HCT116 (cell line): ENCODE measurements at regions not wholly inside any gene's neighbourhood (a gene's known extent, or its start where the extent isn't known, plus 50 kb on each side); places are given as distances from the start of the nearest gene placed in this dataset.

Source experiments
- ATAC-seq: fragments of 200-7000 bp; cut with Tn5 transposase; 2 replicates; pipeline ENCODE4 v1.9.1; 2020; ENCODE audit warnings: mild to moderate bottlenecking, moderate library complexity
- BruUV-seq: library from RNA; stranded (reverse); fragments of 400-500 nt; replicated peaks from 2 replicates; lab custom pipeline; 2021; lab: Mats Ljungman, UMichigan
- CTCF ChIA-PET: fragments of 300-600 bp; sonication (Branson Sonifier 250); formaldehyde crosslinking; loops from one replicate; lab custom pipeline; 2021; ENCODE audit warnings: antibody characterized with exemption; lab: Charles Lee
- POLR2A ChIA-PET: fragments of 300-600, 350-600 bp; sonication (Branson Sonifier 250); formaldehyde crosslinking; loops from one replicate; lab custom pipeline; 2021; ENCODE audit warnings: antibody characterized with exemption; lab: Charles Lee
- RAD21 ChIA-PET, 2 experiments: fragments of 300-600 bp; sonication (Branson Sonifier 250); formaldehyde crosslinking; loops; one replicate each; lab custom pipeline; 2023; ENCODE audit warnings: low total read pairs in 2 of 2; ENCODE audit not compliant: uncharacterized antibody in 2 of 2, unreplicated experiment in 2 of 2, low non-redundant PET in 1 of 2; lab: Charles Lee
- DNase-seq: peaks from one replicate; pipeline ENCODE4 v3.0.0-alpha.2; 2010; ENCODE audit warnings: low read depth, low spot score
- H2AFZ ChIP-seq: fragments of 200-600 bp; shearing (Covaris generic), sonication (generic); 2 replicates; pipeline ENCODE4 v1.6.1; 2017; ENCODE audit warnings: low read depth, mixed run types, mixed read lengths, antibody characterized with exemption, low read length; ENCODE audit not compliant: poor library complexity, severe bottlenecking
- H3K27ac ChIP-seq: 2 replicates; pipeline ENCODE4 v1.5.1; 2012; ENCODE audit warnings: low read depth, low read length
- H3K27me3 ChIP-seq: fragments of 200-600 bp; sonication (generic); 2 replicates; pipeline ENCODE4 v1.6.1; 2016; ENCODE audit warnings: mixed run types, low read length, mixed read lengths; ENCODE audit not compliant: insufficient read depth
- H3K36me3 ChIP-seq, 2 experiments: fragments of 200-500 bp in 1 of 2; fragments of 200-600 bp in 1 of 2; sonication (Bioruptor generic) in 1 of 2; sonication (generic) in 1 of 2; 2 replicates each; pipeline versions ENCODE4 v1.5.1 to v1.6.1; 2014 to 2016; ENCODE audit warnings: low read length in 2 of 2, inconsistent platforms in 1 of 2, mixed read lengths in 1 of 2, mixed run types in 1 of 2; ENCODE audit not compliant: insufficient read depth in 2 of 2, control insufficient read depth in 1 of 2
- H3K4me1 ChIP-seq, 2 experiments: fragments of 200-600 bp in 1 of 2; sonication (generic) in 1 of 2; 2 replicates each; pipeline versions ENCODE4 v1.5.1 to v1.6.1; 2012 to 2017; ENCODE audit warnings: low read length in 2 of 2, inconsistent platforms in 1 of 2, mild to moderate bottlenecking in 1 of 2, mixed read lengths in 1 of 2, mixed run types in 1 of 2, moderate library complexity in 1 of 2; ENCODE audit not compliant: insufficient read depth in 2 of 2, control insufficient read depth in 1 of 2
- H3K4me2 ChIP-seq: fragments of 200-600 bp; sonication (generic); 2 replicates; pipeline ENCODE4 v1.6.1; 2017; ENCODE audit warnings: mixed run types, low read length, mixed read lengths
- H3K4me3 ChIP-seq, 2 experiments: fragments of 200-600 bp in 1 of 2; sonication (generic) in 1 of 2; replicated peaks in 1 of 2; 2 replicates each; pipeline ENCODE4 v1.5.1; 2011 to 2016; ENCODE audit warnings: low read length in 2 of 2, control low read depth in 1 of 2, low read depth in 1 of 2, mild to moderate bottlenecking in 1 of 2, mixed read lengths in 1 of 2, mixed run types in 1 of 2
- H3K79me2 ChIP-seq: fragments of 200-600 bp; sonication (generic); 2 replicates; pipeline ENCODE4 v1.6.1; 2017; ENCODE audit warnings: mild to moderate bottlenecking, mixed run types, low read length, moderate library complexity, mixed read lengths; ENCODE audit not compliant: insufficient read depth
- H3K9ac ChIP-seq: fragments of 200-600 bp; sonication (generic); 2 replicates; pipeline ENCODE4 v1.6.1; 2016; ENCODE audit warnings: low read length, mixed read lengths
- H3K9me2 ChIP-seq: fragments of 200-600 bp; sonication (generic), shearing (Covaris generic); 2 replicates; pipeline ENCODE4 v1.6.1; 2017; ENCODE audit warnings: mixed run types, mild to moderate bottlenecking, moderate library complexity; ENCODE audit not compliant: insufficient read depth
- H3K9me3 ChIP-seq, 2 experiments: fragments of 200-500 bp in 1 of 2; fragments of 200-600 bp in 1 of 2; sonication (Bioruptor generic) in 1 of 2; sonication (generic) in 1 of 2; 2 replicates each; pipeline ENCODE4 v1.6.1; 2014 to 2017; ENCODE audit warnings: low read length in 2 of 2, mixed read lengths in 2 of 2, inconsistent platforms in 1 of 2, low read depth in 1 of 2, mild to moderate bottlenecking in 1 of 2, mixed run types in 1 of 2, moderate library complexity in 1 of 2; ENCODE audit not compliant: control insufficient read depth in 1 of 2, insufficient read depth in 1 of 2
- H4K20me1 ChIP-seq: fragments of 200-600 bp; sonication (generic), shearing (Covaris generic); 2 replicates; pipeline ENCODE4 v1.6.1; 2017; ENCODE audit warnings: mixed run types, mild to moderate bottlenecking, moderate library complexity; ENCODE audit not compliant: insufficient read depth
- CEBPB ChIP-seq: IDR thresholded peaks from 2 replicates; pipeline ENCODE4 v1.6.1; 2012; ENCODE audit warnings: low read depth
- EGR1 ChIP-seq: IDR thresholded peaks from 2 replicates; pipeline ENCODE4 v1.6.1; 2012; ENCODE audit warnings: low read depth
- ELF1 ChIP-seq: IDR thresholded peaks from 2 replicates; pipeline ENCODE4 v1.6.1; 2012; ENCODE audit warnings: low read depth, borderline replicate concordance
- EZH2 ChIP-seq: fragments of 200-600 bp; sonication (generic); IDR thresholded peaks from 2 replicates; pipeline ENCODE4 v1.6.1; 2017; ENCODE audit warnings: antibody characterized with exemption, mixed run types
- JUND ChIP-seq: IDR thresholded peaks from 2 replicates; pipeline ENCODE4 v1.6.1; 2012
- MAX ChIP-seq: IDR thresholded peaks from 2 replicates; pipeline ENCODE4 v1.6.1; 2012
- POLR2A ChIP-seq: IDR thresholded peaks from 2 replicates; pipeline ENCODE4 v1.7.0; 2011; ENCODE audit warnings: borderline replicate concordance; ENCODE audit not compliant: insufficient read depth, insufficient read length; ENCODE audit errors: extremely low read depth
- POLR2AphosphoS5 ChIP-seq: IDR thresholded peaks from 2 replicates; pipeline ENCODE4 v1.6.1; 2011; ENCODE audit warnings: mild to moderate bottlenecking, low read depth, low read length, moderate library complexity
- RAD21 ChIP-seq: IDR thresholded peaks from 2 replicates; pipeline ENCODE4 v1.6.1; 2012; ENCODE audit warnings: low read depth, mild to moderate bottlenecking
- SP1 ChIP-seq: IDR thresholded peaks from 2 replicates; pipeline ENCODE4 v1.6.1; 2012; ENCODE audit warnings: low read depth
- SRF ChIP-seq: IDR thresholded peaks from 2 replicates; pipeline ENCODE4 v1.6.1; 2012; ENCODE audit warnings: low read depth
- ZBTB33 ChIP-seq: IDR thresholded peaks from 2 replicates; pipeline ENCODE4 v1.6.1; 2011; ENCODE audit warnings: mild to moderate bottlenecking, low read length, moderate library complexity; ENCODE audit not compliant: insufficient replicate concordance; ENCODE audit errors: extremely low read depth
- ZNF274 ChIP-seq: fragments of 200-500 bp; sonication (Bioruptor generic); IDR thresholded peaks from 2 replicates; pipeline ENCODE4 v1.6.1; 2014; ENCODE audit warnings: mild to moderate bottlenecking, low read depth, low read length, inconsistent platforms
- intact Hi-C: fragments of 100-400 bp; cut with micrococcal nuclease; formaldehyde crosslinking; loops from 2 replicates; pipeline ENCODE4 v1.10.0; 2022

GRCh38 chr3:5479229-5479799 lies 291.8 kb downstream of the EDEM1 start (continued):
- TF ChIP-seq POLR2A (no peak), POLR2AphosphoS5 (no peak)

DNA sequence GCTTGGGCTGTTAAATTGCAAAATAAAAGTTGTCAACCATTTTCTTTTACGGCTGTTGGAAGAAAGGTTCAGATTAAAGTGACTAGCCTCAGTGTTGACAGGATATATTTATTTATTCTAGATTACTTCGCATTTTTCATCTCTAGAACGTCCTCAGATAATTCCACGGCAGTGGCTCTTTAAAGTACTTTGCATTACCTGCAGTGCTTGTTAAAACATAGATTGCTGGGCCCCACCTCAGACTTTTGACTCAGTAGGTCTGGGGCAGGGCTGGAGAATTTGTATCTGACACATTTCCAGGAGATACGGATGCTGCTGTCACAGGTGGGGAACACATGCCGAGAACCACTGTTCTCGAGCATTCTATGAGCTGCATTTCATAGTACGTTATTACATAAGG lies 292.7 kb downstream of the EDEM1 start:
- Histone ChIP-seq H2AFZ (no peak overlapping the region), H3K9me3 (no peaks in the 10 kb centered on the region), H3K27me3 (no peaks in the 10 kb centered on the region), H3K9me2 (no peaks in the 10 kb centered on the region), H3K79me2 (no peaks in the 10 kb centered on the region), H3K4me1 (no peaks in the 10 kb centered on the region), H3K27ac (no peak overlapping the region), H3K4me3 (no peak overlapping the region), H3K4me2 (no peak overlapping the region), H3K9ac (no peak overlapping the region), H4K20me1 (no peaks in the 10 kb centered on the region), H3K36me3 (no peaks in the 10 kb centered on the region)
- intact Hi-C loops, result no loop called here
- CTCF ChIA-PET, result no interaction called here
- POLR2A ChIA-PET, result no interaction called here
- DNase-seq (no peak), ATAC-seq (no peak)
- RAD21 ChIA-PET, result no interaction called here
- no TSS peak for BruUV-seq
- TF ChIP-seq SRF (no peak), ELF1 (no peak), ZNF274 (no peak), CEBPB (no peak), EZH2 (no peak), RAD21 (no peak), EGR1 (no peak), JUND (no peak), SP1 (no peak), ZBTB33 (no peak), MAX (no peak)
- TF ChIP-seq, all 23 proteins: peak for 0
